HG03442 (cell line): ENCODE measurements at regions not wholly inside any gene's neighbourhood (a gene's known extent, or its start where the extent isn't known, plus 50 kb on each side); places are given as distances from the start of the nearest gene placed in this dataset.

Experiments used
- ATAC-seq: cut with Tn5 transposase; IDR thresholded peaks from one replicate; pipeline ENCODE4 v1.9.1; 2021; ENCODE audit warnings: mild to moderate bottlenecking, moderate library complexity; ENCODE audit not compliant: unreplicated experiment

DNA sequence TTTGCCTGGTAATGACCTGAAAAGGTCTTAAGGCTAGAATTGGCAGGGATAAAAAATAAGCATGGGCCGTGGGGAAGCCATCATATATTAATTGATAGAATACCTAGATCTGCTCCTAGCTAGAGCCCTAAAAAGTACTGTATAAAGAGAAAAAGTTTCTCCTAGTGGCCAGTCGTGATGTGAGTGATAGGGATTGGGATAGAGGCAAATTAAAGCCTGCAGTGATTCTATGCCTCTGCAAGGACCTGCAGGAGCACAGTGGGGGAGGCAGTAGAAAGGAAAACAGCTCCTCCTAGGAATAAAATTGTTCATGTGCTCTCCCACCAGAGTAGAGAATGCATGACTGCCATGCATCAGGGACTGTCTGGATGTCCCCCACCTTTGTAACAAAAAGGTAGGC is 56.2 kb upstream of the FTMT start:
- ATAC-seq, result no peak

DNA sequence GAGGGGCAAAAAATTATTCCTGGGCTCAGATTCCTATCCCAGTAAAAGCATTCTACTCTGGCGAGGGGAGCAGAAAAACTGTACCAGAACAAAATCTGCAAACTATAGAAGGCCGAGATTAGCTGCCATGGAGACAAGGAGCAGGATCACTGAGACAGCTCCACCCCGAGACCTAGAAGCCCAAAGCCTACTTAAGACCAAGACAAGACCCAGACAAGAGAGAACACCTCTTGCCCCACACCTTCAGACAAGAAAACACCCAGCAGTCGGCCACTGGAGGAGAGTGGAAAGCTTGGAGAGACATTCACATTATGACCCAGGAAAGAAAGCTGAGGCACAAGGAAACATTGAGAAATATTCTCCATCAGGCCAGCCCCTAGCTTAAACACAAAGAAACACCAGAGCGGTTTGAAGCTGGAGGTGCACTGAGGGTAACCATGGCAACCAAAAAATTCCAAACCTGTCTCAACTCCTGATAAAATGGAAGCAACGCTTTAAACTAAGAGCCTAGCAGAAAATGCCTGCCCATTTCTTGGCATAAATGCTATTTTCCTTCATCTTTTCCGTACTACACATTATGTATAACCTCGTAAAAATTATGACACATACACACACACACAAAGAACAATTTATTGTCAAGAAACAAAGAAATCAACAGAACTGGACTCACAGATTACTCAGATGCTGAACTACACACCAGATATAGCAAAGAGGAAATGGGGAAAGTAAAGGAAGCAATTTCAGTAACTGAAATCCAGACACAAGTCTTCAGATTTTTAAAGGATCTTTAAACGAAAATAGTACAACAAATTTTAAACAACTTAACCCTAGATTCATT is 53.8 kb upstream of the FTMT start:
- no peak for ATAC-seq
